ENCODE measurements at regions not wholly inside any gene's neighbourhood (a gene's known extent, or its start where the extent isn't known, plus 50 kb on each side); places are given as distances from the start of the nearest gene placed in this dataset.

- no peak for TF ChIP-seq CTCF (IDR thresholded peaks at IDR 0.05; ENCODE audit: extremely low read depth, insufficient read depth, missing control alignments)
These were observed 86.6 kb downstream of the ZNF608 start for GRCh38 chr5:124659798-124660197.

GRCh38 chr5:124658867-124659557 lies 87.4 kb downstream of the ZNF608 start:
- in situ Hi-C loops (cut with MboI; ENCODE audit: low pct_unique_long_range_greater_than_20kb, low sequenced_read_pairs, unreplicated experiment), result loop anchor here (10.0 kb wide), 1 partner anchor 46 kb away; no protein-coding TSS in a partner anchor

More at GRCh38 chr5:124659798-124660197, 86.6 kb downstream of the ZNF608 start:
- no peak for DNase-seq (ENCODE audit: low spot score)
- in situ Hi-C loops (cut with MboI; ENCODE audit: low pct_unique_long_range_greater_than_20kb, low sequenced_read_pairs, unreplicated experiment), result loop anchor here (10.0 kb wide), 1 partner anchor 45 kb away; no protein-coding TSS in a partner anchor

GRCh38 chr5:124655921-124656511 lies 90.4 kb downstream of the ZNF608 start:
- in situ Hi-C loops (cut with MboI; ENCODE audit: low pct_unique_long_range_greater_than_20kb, low sequenced_read_pairs, unreplicated experiment), result loop anchor here (10.0 kb wide), 1 partner anchor 49 kb away; no protein-coding TSS in a partner anchor
- TF ChIP-seq CTCF (IDR thresholded peaks at IDR 0.05; ENCODE audit: extremely low read depth, insufficient read depth, missing control alignments), result no peak
- no peak for DNase-seq (ENCODE audit: low spot score)

More at GRCh38 chr5:124658867-124659557, 87.4 kb downstream of the ZNF608 start:
- no peak for TF ChIP-seq CTCF (IDR thresholded peaks at IDR 0.05; ENCODE audit: extremely low read depth, insufficient read depth, missing control alignments)
- DNase-seq (ENCODE audit: low spot score), result no peak

GRCh38 chr5:124655251-124655917 lies 91.1 kb downstream of the ZNF608 start:
- no peak for TF ChIP-seq CTCF (IDR thresholded peaks at IDR 0.05; ENCODE audit: extremely low read depth, insufficient read depth, missing control alignments)
- no peak for DNase-seq (ENCODE audit: low spot score)
- in situ Hi-C loops (cut with MboI; ENCODE audit: low pct_unique_long_range_greater_than_20kb, low sequenced_read_pairs, unreplicated experiment), result loop anchor here (10.0 kb wide), 1 partner anchor 49 kb away; no protein-coding TSS in a partner anchor

- no peak for DNase-seq (ENCODE audit: low spot score)
- no peak for TF ChIP-seq CTCF (IDR thresholded peaks at IDR 0.05; ENCODE audit: extremely low read depth, insufficient read depth, missing control alignments)
- in situ Hi-C loops (cut with MboI; ENCODE audit: low pct_unique_long_range_greater_than_20kb, low sequenced_read_pairs, unreplicated experiment), result loop anchor here (10.0 kb wide), 1 partner anchor 50 kb away; no protein-coding TSS in a partner anchor
These were observed 92.0 kb downstream of the ZNF608 start for GRCh38 chr5:124654418-124654817.

- DNase-seq (ENCODE audit: low spot score), result no peak
- no peak for TF ChIP-seq CTCF (IDR thresholded peaks at IDR 0.05; ENCODE audit: extremely low read depth, insufficient read depth, missing control alignments)
- in situ Hi-C loops (cut with MboI; ENCODE audit: low pct_unique_long_range_greater_than_20kb, low sequenced_read_pairs, unreplicated experiment), result loop anchor here (10.0 kb wide), 1 partner anchor 51 kb away; no protein-coding TSS in a partner anchor
These were observed 92.8 kb downstream of the ZNF608 start for GRCh38 chr5:124653666-124654065.
